Eye (tissue), 1 donor: ENCODE measurements at regions not wholly inside any gene's neighbourhood (a gene's known extent, or its start where the extent isn't known, plus 50 kb on each side); places are given as distances from the start of the nearest gene placed in this dataset.
A peak's percentile ranks its signal among the peaks of the same experiment; 100 is the strongest.
"Not testable (repeated sequence)": the region's sequence is repeated elsewhere in the genome, so short reads cannot be mapped to it uniquely, and the experiment has no call there.

Source experiments
- DNase-seq: peaks from one replicate; pipeline ENCODE4 v3.0.0-alpha.2; 2015

DNA sequence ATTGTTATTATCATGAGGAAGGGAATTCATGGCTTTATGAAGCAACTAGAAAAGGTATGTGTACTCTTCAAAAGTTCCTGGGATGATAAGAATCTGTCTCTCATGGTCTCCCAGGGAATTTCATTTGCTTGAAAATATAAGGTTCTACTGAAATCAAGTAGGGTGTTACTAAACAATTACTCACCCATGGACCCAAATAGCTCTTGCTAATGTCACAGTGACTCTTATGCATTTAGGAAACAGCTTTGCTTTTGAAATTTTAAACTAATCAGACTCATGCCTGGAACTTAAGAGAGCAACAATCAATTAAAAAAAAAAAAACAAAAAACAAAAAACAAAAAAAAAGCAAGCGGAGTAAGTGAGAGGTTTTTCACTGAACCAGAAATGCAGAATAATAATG, 1546.3 kb upstream of the TENM4 start:
- DNase-seq = no peak

DNA sequence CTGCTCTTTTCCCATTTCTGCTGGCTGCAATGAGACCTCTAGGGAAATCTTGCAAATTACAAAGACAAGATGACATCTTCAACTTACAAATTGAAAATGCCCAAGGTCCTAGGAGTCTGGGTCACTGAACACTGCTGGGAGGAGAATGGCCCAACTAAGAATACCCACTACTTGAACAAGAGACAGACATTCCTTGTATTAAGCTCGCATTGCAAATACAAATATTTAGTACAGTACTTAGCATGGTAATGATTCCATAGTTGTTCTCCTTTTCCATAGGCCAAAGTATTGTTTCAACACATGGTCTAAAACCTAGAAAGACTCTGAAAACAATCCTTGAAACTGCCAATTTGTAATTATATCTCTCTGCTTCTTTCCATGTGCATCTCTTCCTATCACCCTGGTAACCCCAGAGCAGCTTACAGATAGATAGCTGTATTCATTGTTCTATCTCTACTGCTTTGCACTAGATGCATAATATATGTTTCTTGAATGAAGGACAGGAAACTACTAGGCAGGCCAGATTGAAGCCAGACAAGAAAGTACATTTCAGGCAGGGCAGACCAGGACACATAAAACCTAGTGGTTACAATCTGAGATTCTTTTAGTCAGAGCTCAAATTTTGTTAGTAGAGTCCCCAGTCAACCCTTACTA, 1545.7 kb upstream of the TENM4 start:
- no peak for DNase-seq

DNA sequence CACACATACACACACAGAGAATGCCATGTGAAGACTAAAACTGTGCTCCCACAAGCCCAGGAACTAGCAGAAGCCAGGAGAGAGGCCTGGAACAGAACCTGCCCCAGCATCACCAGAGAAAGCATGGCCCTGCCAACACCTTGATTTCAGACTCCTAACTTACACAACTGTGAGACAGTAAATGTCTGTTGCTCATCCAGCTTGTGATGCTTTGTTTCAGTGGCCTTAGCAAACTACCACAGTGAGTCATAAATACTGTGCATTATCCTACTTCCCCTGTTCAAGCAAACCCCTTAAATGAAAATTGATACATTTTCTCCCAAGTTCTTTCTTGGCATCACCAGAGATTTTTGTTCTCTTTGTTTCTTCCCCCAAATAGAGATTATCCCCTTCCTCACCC, 1539.4 kb upstream of the TENM4 start:
- DNase-seq = peak; percentile 6

DNA sequence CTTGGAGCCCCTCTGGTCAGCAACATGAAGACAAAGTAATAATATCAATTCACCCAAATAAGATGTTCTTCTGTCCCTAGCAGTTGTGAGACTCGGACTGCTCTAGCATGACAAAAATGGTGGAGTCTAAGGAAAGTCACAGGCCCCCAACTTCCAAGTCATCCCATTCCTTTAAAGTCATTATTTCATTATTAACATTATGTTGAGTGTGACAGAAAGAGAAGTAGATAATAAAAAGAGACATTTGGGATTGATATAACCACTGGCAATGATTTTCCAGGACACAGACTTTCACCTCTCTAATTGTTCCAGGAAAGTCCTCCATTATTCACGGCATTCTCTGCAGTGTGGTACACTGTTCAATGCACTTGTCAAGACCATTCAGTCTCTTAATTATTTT, 1533.0 kb upstream of the TENM4 start:
- peak; percentile 84 for DNase-seq

DNA sequence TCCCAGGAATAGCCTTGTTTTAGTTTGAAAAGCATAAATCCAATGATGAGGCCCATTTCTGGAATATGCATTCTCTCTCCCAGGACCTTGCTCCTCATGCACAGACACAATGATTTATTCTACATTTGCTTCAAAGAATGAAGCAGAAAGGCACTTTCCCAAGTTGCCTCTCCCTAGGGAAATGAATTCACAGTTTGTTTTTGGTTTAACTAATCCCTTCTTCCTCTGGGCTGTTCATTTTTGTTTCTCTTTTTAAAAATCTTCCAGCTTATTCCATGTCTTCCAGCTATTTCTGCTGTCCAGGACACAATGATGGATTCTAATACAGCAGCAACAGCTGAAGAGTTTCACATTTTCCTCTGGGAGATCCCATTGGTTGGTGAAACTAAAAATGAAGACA, 1529.2 kb upstream of the TENM4 start:
- DNase-seq = peak; percentile 31

DNA sequence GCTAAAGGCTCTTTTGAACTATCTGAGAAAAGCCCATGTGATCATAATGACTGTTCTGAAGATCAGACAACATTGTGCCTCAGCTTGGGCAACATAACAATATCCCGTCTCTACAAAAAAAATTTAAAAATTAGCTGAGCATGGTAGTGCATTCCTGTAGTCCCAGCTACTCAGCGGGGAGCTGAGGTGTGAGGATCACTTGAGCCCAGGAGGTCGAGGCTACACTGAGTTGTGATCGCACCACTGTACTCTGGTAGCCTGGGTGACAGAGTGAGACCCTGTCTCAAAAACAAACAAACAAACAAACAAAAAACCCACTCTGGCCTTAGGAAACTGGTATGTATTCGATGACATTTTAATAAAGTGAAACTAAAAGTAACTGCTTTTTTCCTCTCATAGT, 1526.8 kb upstream of the TENM4 start:
- DNase-seq = no peak

DNA sequence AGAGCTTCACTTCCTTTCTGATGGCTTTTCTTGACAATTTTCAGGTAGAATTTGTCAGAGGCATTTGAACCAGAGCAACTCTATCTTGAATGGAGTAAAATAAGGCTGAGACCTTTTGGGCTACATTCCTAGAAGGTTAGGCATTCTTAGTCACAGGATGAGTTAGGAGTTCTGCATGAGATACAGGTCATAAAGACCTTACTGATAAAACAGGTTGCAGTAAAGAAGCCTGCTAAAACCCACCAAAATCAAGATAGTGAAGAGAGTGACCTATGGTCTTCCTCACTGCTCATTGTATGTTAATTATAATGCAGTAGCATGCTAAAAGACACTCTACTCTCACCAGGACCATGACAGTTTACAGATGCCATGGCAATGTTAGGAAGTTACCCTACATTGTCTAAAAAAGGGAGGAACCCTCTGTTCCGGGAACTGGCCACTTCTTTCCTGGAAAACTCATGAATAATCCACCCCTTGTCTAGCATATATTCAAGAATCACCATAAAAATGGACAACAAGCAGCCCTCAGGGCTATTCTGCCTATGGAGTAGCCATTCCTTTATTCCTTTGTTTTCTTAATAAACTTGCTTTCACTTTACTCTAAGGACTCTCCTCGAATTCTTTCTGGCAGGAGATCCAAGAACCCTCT, 1519.7 kb upstream of the TENM4 start:
- no peak for DNase-seq

DNA sequence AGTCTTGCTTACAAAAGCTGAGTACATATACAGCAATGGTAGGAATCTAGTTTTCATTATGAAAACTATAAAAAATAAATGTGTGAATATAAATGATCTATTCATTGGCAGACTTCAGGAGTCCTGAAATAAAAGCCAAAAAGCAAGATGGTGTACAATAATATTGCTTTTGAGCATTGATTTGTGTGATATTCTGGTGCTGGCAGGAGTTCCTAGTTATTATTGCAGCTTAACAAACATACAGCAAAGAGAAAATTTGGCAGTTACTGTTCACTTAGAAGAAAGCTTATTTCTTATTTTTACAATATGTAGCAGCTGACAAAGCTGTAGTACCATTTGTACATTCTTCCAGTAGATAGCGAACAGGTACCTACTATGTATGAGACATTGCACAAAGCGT, 1518.9 kb upstream of the TENM4 start:
- peak; percentile 12 for DNase-seq

DNA sequence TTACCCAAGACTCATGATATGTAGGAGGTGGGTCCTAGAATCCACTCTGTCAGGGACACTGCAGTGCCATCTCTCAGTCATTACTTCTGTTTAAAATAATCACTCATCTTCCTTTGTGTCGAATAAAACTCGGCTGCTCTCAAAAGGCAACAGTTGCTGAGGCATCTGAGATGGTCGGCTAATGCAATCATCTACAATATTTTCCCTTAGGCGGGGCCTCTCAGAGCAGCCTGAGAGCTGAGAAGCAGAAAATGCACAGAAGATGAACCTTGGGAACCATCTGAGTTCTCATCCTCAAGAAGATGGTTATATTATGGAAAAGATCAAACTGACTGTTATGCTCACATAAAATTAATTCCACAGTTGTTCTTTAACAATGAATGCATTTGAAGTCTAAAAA, 1518.2 kb upstream of the TENM4 start:
- peak; percentile 40 for DNase-seq

DNA sequence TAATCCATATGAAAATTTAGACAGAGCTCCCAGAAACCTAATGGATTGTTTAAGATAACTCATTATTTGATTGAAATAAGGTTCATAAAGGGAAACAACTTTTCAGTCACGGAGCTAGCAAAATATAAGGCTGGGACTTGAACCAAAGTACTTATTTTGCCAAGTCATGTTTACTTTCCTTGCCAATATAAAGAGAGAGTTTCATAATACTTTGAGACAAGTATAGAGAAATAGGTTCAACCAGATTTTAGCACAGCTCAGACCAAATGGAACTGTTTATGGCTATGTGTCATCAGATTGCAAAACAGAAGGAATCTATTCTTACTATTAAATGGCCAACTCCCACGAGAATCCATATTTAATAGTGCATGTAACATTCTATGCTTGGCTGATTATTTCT, 1517.5 kb upstream of the TENM4 start:
- DNase-seq = peak; percentile 25

DNA sequence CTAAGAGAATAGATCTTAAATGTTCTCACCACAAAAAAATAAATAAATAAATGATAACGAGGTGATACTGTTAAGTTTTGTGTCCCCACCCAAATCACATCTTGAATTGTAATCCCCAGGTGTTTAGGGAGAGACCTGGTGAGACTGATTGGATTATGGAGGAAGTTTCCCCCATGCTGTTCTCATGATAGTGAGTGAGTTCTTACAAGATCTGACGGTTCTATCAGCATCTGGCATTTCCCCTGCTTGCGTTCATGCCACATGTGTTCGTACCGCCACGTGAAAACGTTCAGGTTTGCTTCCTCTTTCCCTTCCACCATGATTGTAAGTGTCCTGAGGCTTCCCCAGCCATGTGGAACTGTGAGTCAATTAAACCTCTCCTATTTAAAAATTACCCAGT, 1514.8 kb upstream of the TENM4 start:
- no peak for DNase-seq

DNA sequence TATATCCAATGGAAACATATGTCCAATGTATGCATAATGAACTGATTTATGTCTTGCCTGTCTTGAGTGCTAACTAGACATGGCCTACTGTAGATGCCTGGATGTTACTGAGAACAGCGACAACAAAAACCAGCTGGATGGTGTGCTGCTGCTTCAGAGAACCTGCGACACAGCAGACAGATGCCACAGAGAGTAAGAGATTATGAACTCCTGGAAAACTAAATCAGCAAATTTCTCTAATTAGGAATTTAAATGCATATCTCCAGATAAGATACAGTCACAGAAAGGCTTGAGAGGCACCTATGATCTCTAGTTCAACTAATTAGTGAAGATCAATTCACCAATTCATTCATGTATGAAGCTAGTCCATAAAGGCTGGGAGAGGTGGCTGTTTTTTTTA, 1508.0 kb upstream of the TENM4 start:
- no peak for DNase-seq

DNA sequence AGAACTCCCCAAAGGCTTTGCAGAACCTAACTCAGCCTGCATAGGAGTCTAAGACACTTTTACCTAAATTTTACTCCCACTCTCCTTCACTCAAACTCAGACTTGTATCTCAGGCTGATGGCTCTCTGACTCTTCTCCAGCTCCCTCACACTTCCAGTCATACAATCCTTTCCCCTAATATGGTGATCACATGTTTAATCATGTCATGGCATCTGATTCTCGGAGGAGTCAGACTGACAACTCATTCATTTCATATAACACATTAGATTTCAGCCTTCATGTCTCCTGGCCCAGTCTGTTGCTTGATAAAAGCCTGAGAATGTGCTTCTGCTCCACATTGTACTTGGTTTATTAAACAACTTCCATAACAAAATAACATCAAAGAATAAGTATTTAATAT, 1503.9 kb upstream of the TENM4 start:
- no peak for DNase-seq

DNA sequence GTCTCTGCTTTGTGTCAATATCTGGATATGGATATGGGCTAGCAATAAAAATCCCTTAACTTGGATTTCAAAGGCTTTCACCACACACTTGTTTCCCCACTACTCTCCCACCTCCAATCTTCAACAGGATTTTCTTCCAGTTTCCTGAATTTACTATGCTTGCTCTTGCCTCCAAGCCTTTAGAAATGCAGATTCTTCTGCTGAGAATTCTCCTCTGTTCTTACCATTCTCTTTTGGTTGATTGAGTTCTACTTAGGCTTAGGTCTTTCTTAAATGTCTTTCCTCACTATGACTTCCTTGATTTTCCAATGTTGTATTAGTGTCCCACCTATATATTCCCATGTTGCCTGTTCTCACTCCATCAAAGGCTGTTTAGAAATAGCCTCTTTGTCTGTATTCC, 1502.4 kb upstream of the TENM4 start:
- DNase-seq = no peak

DNA sequence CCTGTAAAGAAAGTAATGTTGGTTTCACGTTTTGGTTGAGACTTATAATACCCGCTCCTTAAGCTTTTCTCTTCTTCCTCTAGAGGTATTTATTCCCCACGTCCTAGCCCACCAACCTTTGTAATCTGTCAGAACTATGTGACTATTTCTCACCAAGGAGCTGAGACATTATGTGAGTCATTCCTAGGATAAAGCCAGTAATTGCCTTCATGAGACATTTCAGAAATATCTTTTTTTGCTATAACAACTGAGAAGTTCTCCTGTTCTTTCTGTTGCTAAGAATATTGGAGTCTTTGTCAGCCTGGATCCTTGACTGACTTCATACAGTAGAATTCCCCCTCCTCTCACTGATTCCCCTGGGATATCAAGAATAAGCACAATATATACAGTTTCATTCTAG, 1497.0 kb upstream of the TENM4 start:
- DNase-seq = no peak

DNA sequence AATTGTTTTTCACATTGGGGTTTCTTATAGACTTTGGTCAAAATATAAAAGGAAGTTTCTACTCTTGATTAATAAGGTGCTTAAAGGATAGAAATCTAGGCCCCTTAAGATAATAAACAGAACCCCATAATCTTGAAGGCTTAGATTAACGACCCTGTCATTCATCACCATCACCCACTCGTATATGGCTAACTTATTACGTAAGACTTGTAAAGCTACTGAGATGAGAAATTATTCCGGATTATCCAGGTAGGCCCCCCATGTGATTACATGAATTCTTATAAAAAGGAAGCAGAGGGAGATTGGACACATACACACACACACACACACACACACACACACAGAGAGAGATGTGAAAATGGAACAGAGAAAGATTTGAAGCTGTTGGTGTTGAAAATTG, 1489.2 kb upstream of the TENM4 start:
- no peak for DNase-seq

DNA sequence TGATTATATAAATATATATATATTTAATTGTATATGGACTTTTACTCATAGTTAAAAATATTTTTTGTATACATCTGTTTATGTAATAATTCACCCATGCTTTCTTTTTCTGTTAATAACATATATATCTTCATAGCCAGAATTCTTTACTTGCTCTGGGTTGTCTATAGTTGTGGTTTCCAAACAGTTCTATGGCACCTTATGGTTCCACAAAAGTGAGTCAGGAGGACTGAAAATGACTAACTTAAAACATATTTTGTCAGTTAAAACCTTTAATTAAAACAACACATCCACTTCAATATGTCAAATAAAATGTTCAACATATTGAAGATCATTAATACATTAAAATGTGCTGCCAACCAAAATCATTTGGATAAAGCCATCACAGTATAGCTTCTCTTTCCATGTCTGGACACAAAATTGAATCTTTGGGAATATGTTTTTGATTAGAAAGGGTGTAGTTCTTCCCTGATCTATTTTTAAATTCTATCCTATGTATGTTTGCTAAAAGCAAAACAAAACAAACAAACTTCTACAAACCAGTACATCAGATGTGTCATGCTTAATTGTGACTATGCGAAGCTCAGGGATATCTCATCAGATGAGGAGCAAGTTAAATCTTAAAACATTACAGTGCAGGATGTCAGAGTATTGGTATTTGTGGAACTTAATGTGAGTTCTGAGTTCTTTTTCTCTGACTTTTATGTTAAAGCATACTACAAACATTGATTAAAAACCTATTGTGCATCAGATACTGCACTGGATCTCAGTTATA, 1488.4 kb upstream of the TENM4 start:
- DNase-seq = no peak

DNA sequence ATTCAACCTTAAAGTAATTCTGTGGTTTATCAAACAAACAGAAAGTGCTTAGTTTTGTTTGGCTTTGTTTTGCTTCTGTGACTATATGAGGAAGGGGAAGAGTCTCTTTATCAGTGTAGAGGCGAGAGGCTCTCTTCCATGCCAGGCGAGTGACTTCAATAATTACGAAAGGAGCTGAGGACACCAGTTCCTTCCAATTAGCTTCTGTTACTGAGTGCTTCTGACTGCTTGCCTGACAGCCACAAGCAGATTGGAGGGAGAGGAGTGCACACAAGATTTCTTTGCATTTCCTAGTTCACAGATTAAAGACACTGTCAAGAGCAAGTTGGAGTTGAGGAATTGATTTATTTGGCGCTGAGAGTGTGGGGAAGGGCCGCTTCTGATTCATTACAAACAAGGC, 1484.5 kb upstream of the TENM4 start:
- DNase-seq = peak; percentile 62

DNA sequence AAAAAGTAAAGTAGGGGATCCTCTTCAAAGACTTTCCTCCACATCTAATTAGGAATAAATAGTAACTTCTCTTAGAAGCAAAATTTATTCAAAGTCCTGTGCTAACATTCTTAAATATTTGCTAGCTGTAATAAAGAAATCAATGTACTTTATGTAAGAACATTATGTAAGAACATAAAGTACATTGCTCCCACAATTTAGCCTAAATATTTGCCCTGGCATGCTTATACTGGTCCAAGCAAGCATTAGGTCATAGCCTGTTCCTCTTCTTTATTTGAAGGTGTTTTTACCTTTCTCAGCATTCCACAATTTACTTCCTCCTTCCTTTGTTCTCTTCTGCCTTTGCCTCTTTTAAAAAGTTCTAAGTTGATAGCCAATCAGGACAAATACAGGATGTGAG, 1480.5 kb upstream of the TENM4 start:
- DNase-seq = not testable (repeated sequence)

DNA sequence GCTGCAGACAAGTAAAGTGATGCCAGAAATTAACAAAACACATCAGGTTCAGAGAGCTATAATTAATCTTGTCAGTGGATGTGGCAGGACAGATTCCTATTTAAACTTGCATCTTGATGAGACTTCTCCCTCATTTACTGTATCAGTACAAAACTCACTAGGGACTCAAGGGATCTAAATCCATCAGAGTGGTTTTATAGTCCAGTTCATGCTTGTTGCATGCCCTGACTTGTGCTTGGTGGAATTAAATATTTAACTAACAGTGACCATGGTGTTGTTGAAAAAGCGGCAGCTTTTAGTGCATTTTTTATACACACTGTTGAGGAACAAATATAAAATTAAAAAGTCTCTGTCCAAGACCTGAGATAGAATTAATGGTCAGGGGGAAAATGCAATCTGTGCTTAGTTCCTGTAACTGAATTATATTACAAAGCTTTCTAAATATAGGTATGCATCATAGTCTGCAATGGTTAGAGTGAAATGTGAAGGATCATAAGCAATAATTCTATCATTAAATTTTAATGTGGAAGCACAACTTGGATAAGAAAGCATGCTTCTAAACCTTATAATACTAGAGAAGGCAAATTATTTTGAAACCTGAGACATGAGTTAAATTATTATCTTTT, 1475.5 kb upstream of the TENM4 start:
- peak; percentile 52 for DNase-seq

DNA sequence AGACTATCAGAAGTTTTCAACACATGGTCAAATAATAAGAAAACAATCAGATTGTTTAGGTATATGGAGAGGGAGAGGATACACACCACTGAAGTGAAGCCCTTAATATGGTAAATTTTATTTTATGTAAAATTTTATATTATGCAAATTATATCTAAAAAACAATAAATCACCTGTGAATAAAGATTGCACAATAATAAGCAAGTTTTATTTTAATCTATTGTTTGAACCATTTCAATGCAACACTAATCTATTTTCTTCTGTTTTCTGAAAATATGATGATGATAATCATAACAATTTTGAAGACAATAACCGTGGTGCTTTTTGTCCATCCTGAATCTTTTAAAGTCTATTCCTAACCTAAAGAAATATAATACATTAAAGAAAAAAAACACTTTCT, 1473.5 kb upstream of the TENM4 start:
- DNase-seq = no peak

DNA sequence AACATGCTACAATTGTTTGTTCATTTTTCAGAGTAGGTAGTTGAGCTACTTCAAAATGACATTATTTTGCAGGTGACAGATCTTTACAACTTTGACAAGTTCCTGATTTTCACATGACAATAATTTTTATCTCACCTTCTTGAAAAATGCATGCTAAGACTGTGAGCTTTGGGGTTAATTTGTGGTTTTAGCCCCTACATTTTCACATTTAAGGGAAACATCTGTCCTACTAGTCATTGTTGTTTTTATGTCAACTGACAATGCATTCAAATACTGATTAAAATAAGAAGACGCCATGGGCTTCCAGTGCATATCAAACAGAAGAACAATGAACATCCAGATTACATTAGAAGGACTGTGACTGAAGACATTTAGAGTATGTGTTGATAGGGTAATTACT, 1470.8 kb upstream of the TENM4 start:
- no peak for DNase-seq

DNA sequence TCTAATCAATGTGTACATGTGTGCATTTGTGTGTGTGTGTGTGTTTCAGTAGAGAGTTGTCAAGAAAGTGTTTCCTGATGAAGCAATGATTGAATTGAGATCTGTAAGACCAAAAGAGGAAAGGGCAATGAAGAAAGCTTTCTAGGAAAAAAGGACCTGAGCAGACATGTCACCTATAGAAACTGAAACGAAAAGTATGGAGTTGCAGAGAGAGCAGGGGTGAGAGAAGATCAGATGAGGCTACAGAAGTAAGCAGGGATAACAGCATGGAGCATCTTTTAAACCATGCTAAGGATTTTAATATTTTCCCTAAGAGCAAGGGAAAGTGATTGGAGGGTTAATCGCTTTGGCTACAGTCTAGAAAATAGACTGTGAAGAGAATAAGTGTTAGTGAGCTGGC, 1459.4 kb upstream of the TENM4 start:
- DNase-seq = no peak

DNA sequence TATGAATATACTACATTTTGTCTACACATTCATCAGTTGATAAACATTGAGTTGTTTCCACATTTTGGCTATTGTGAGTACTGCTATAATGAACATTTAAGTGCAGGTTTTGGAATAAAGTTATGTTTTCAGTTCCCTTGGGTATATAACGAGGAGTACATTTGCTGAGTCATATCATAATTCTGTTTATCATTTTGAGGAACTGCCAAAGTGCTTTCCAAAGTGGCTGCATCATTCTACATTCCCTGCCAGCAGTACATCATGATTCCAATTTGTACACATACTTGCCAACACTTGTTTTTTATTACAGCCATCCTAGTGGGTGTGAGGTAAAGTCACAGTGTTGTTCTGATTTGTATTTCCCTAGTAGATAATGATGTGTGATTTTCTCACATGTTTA, 1458.6 kb upstream of the TENM4 start:
- no peak for DNase-seq
